WTC11 (cell line): ENCODE measurements at regions not wholly inside any gene's neighbourhood (a gene's known extent, or its start where the extent isn't known, plus 50 kb on each side); places are given as distances from the start of the nearest gene placed in this dataset.

Experiments used
- CTCF ChIP-seq: fragments of 200-600 bp; IDR thresholded peaks from 2 replicates; pipeline ENCODE4 v1.8.0; 2022; ENCODE audit warnings: antibody characterized with exemption
- RORB ChIP-seq: fragments of 250-450 bp; sonication (Bioruptor Pico); IDR thresholded peaks from 2 replicates; pipeline ENCODE4 v1.9.0; 2021; ENCODE audit warnings: mild to moderate bottlenecking
- ZNF232 ChIP-seq: sonication (generic); formaldehyde crosslinking; IDR thresholded peaks from 2 replicates; pipeline ENCODE4 v1.8.0; 2022; ENCODE audit warnings: mild to moderate bottlenecking, missing genetic modification reagents
- ZNF263 ChIP-seq: sonication (generic); formaldehyde crosslinking; IDR thresholded peaks from 2 replicates; pipeline ENCODE4 v1.8.1; 2022; ENCODE audit warnings: low read depth, mild to moderate bottlenecking, moderate library complexity, missing genetic modification reagents
- TF ChIP-seq, protein P1 (sequence below): fragments of 250-450 bp; sonication (Bioruptor Pico); IDR thresholded peaks from 2 replicates; pipeline ENCODE4 v1.9.0; 2021; ENCODE audit warnings: mild to moderate bottlenecking
- TF ChIP-seq, protein P2 (sequence below): sonication (generic); formaldehyde crosslinking; IDR thresholded peaks from 2 replicates; pipeline ENCODE4 v1.8.1; 2023; ENCODE audit warnings: mild to moderate bottlenecking, missing genetic modification reagents, borderline replicate concordance

DNA sequence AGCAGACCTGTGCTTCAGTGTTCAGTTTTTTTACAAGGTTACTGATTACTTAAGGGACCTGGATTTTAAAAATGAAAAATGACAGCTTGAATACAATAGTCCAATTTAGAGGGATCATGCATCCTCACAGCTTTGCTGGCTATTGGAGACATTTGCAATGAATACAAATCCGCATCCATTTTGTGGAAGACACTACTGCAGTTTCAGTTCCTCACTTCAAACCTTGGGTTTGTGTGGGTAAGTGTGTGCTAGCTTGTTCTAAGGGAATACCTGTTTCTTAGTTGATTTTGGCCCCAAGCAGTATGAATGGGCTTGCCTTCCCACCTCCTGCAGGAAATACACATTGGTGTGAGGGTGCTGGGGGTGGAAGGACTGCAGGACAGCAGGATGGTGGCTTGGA, 222.4 kb downstream of the OLFM4 start:
- TF ChIP-seq CTCF (no peak), ZNF232 (CRISPR knock-in tag) (no peak), RORB (CRISPR knock-in tag) (no peak), ZNF263 (CRISPR knock-in tag) (no peak)
- TF ChIP-seq, protein P1, sequence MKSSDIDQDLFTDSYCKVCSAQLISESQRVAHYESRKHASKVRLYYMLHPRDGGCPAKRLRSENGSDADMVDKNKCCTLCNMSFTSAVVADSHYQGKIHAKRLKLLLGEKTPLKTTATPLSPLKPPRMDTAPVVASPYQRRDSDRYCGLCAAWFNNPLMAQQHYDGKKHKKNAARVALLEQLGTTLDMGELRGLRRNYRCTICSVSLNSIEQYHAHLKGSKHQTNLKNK = no peak
- TF ChIP-seq, protein P2, sequence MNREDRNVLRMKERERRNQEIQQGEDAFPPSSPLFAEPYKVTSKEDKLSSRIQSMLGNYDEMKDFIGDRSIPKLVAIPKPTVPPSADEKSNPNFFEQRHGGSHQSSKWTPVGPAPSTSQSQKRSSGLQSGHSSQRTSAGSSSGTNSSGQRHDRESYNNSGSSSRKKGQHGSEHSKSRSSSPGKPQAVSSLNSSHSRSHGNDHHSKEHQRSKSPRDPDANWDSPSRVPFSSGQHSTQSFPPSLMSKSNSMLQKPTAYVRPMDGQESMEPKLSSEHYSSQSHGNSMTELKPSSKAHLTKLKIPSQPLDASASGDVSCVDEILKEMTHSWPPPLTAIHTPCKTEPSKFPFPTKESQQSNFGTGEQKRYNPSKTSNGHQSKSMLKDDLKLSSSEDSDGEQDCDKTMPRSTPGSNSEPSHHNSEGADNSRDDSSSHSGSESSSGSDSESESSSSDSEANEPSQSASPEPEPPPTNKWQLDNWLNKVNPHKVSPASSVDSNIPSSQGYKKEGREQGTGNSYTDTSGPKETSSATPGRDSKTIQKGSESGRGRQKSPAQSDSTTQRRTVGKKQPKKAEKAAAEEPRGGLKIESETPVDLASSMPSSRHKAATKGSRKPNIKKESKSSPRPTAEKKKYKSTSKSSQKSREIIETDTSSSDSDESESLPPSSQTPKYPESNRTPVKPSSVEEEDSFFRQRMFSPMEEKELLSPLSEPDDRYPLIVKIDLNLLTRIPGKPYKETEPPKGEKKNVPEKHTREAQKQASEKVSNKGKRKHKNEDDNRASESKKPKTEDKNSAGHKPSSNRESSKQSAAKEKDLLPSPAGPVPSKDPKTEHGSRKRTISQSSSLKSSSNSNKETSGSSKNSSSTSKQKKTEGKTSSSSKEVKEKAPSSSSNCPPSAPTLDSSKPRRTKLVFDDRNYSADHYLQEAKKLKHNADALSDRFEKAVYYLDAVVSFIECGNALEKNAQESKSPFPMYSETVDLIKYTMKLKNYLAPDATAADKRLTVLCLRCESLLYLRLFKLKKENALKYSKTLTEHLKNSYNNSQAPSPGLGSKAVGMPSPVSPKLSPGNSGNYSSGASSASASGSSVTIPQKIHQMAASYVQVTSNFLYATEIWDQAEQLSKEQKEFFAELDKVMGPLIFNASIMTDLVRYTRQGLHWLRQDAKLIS = no peak
